ENCODE measurements at regions not wholly inside any gene's neighbourhood (a gene's known extent, or its start where the extent isn't known, plus 50 kb on each side); places are given as distances from the start of the nearest gene placed in this dataset.
"Not testable (repeated sequence)": the region's sequence is repeated elsewhere in the genome, so short reads cannot be mapped to it uniquely, and the experiment has no call there.

- Mint-ChIP-seq H3K4me3 (no peak overlapping the region), H3K27ac (no peak overlapping the region), H3K4me1 (no peaks in the 10 kb centered on the region), H3K27me3 (no peaks in the 10 kb centered on the region), H3K9me3 (ENCODE audit: low read depth) (peaks cover 8% of the 10 kb centered on the region), H3K36me3 (no peaks in the 10 kb centered on the region)
- ATAC-seq: no peak
- CTCF ChIA-PET: no interaction called here
- no peak for DNase-seq
These were observed 73.1 kb upstream of the BMP2K start for GRCh38 chr4:78703079-78703478.

GRCh38 chr4:78704317-78704716, 71.8 kb upstream of the BMP2K start:
- no peaks in the 10 kb centered on the region for H3K27me3 Mint-ChIP-seq
- peaks cover 8% of the 10 kb centered on the region for H3K9me3 Mint-ChIP-seq (ENCODE audit: low read depth)
- H3K4me3 Mint-ChIP-seq: no peak overlapping the region
- DNase-seq (no peak), ATAC-seq (no peak)
- H3K4me1 Mint-ChIP-seq: no peaks in the 10 kb centered on the region
- H3K27ac Mint-ChIP-seq: no peak overlapping the region
- no peaks in the 10 kb centered on the region for H3K36me3 Mint-ChIP-seq
- CTCF ChIA-PET: interaction anchor here (0.7 kb wide), 1 partner anchor 28 kb away, joined by 4 read pairs; no protein-coding TSS in a partner anchor

DNA sequence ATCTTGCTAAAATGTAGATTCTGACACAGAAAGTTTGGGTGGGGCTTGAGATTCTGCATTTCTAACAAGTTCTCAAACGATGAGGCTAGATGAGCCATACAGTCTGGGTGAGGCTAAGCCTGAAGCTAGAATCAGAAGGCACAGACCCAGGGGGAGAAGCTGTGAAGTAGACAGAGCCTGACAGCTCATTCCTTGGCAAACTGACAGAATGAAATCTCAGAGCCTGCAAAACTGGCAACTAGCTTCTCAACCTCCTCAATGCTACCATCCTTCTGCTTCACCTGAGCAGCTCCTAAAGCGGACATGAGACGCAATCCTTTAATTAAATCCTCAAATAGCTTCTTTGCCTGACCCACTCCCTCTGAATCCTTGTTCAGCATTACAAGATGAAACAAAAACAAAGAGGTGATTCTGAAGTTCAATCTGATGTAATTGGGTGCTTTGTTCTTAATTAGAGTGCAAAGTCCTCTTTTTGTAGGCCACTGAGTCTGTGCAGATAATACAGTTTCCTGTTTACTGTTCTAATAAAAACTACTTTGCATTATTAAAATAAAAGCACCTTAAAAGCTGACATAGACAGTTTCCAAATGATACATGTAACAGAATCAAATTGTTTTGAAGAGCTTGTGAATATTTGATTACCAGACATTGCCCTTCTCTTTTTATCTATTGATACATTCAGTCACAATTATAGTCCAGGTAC, 71.0 kb upstream of the BMP2K start:
- Mint-ChIP-seq H3K4me1 (no peaks in the 10 kb centered on the region), H3K4me3 (no peak overlapping the region), H3K36me3 (no peaks in the 10 kb centered on the region), H3K27me3 (no peaks in the 10 kb centered on the region), H3K9me3 (ENCODE audit: low read depth) (peaks cover 8% of the 10 kb centered on the region), H3K27ac (no peak overlapping the region)
- DNase-seq: no peak
- CTCF ChIA-PET: interaction anchor here (0.7 to 0.8 kb wide), 2 partner anchors 27 to 33 kb away, joined by 3 to 4 read pairs; no protein-coding TSS in a partner anchor
- ATAC-seq: no peak

DNA sequence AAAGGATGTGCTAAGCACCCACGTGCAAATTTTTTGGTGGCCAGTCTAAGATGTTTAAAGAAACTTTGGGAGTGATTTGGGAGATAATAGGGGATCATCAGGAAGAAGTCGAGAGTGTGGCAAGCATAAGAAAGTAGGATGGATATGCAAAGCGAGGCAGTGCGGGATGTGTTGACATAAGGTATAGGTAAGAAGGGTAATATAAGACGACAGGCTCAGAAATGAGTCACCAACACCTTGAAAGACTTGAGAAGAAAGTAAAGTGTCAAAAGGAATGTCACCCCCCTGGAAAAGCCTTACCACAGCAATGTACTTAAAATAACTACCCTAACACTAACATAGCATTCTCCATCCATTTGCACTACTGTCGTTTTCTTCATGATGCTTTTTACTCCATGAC, 69.8 kb upstream of the BMP2K start:
- no peaks in the 10 kb centered on the region for H3K27me3 Mint-ChIP-seq
- H3K4me3 Mint-ChIP-seq: no peak overlapping the region
- no peaks in the 10 kb centered on the region for H3K4me1 Mint-ChIP-seq
- H3K27ac Mint-ChIP-seq: no peak overlapping the region
- H3K9me3 Mint-ChIP-seq (ENCODE audit: low read depth): peaks cover 7% of the 10 kb centered on the region
- no peaks in the 10 kb centered on the region for H3K36me3 Mint-ChIP-seq
- DNase-seq: no peak
- CTCF ChIA-PET: no interaction called here
- ATAC-seq: no peak

DNA sequence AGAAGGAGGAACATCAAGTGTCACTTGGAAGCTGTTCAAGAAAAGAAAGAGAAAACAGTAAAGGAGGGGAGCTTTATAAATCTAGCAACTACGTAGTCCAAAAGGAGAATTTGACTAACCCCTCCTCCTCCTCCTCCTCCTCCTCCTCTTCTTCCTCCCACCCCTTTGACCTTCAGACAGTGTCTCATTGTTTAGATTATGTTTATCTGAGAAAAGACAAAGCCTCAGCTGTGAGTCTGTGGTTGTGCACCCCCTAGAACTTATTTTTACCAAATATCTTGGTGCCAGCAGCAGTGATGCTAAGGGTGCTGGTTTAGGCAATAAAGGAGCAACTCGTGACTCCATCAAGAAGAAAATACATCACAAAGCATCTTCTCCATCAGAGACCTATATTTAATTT, 68.9 kb upstream of the BMP2K start:
- no peak overlapping the region for H3K27ac Mint-ChIP-seq
- peaks cover 6% of the 10 kb centered on the region for H3K9me3 Mint-ChIP-seq (ENCODE audit: low read depth)
- no peaks in the 10 kb centered on the region for H3K4me1 Mint-ChIP-seq
- H3K27me3 Mint-ChIP-seq: no peaks in the 10 kb centered on the region
- H3K36me3 Mint-ChIP-seq: no peaks in the 10 kb centered on the region
- H3K4me3 Mint-ChIP-seq: no peak overlapping the region
- DNase-seq: no peak
- CTCF ChIA-PET: no interaction called here
- ATAC-seq: no peak

GRCh38 chr4:78707793-78708192, 68.4 kb upstream of the BMP2K start:
- no peaks in the 10 kb centered on the region for H3K27me3 Mint-ChIP-seq

DNA sequence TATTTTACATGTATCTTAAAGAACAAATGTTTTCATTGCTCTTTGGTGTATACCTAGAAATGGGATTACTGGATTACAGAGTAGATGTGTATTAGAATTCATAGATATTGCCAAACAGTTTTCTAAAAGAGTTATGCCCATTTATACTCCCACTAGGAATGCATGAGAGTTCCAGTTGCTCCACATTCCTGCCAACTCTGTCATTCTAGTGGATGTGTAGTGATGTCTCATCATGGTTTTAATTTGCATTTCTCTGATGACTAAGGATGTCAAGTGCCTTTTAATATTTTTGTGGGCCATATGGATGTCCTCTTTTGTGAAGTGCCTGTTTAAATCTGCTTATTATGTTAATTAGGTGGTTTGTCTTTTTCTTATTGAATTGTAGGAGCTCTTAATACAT, 65.6 kb upstream of the BMP2K start:
- no peak overlapping the region for H3K27ac Mint-ChIP-seq
- H3K36me3 Mint-ChIP-seq: no peaks in the 10 kb centered on the region
- H3K27me3 Mint-ChIP-seq: no peaks in the 10 kb centered on the region
- no peak for DNase-seq
- H3K4me1 Mint-ChIP-seq: no peaks in the 10 kb centered on the region
- no peak overlapping the region for H3K4me3 Mint-ChIP-seq
- no peaks in the 10 kb centered on the region for H3K9me3 Mint-ChIP-seq (ENCODE audit: low read depth)
- CTCF ChIA-PET: interaction anchor here (0.9 kb wide), 1 partner anchor 9 kb away, joined by 4 read pairs; no protein-coding TSS in a partner anchor
- no peak for ATAC-seq

More at GRCh38 chr4:78707793-78708192, 68.4 kb upstream of the BMP2K start:
- H3K9me3 Mint-ChIP-seq (ENCODE audit: low read depth): peaks cover 2% of the 10 kb centered on the region
- no peak for DNase-seq
- H3K36me3 Mint-ChIP-seq: no peaks in the 10 kb centered on the region
- no peaks in the 10 kb centered on the region for H3K4me1 Mint-ChIP-seq
- CTCF ChIA-PET: no interaction called here
- no peak overlapping the region for H3K4me3 Mint-ChIP-seq
- no peak overlapping the region for H3K27ac Mint-ChIP-seq
- no peak for ATAC-seq

- no peaks in the 10 kb centered on the region for H3K9me3 Mint-ChIP-seq (ENCODE audit: low read depth)
- no peak overlapping the region for H3K4me3 Mint-ChIP-seq
- H3K27me3 Mint-ChIP-seq: no peaks in the 10 kb centered on the region
- no peaks in the 10 kb centered on the region for H3K36me3 Mint-ChIP-seq
- H3K4me1 Mint-ChIP-seq: no peaks in the 10 kb centered on the region
- no peak for DNase-seq
- no peak for ATAC-seq
- CTCF ChIA-PET: interaction anchor here (0.9 kb wide), 1 partner anchor 10 kb away, joined by 4 read pairs; no protein-coding TSS in a partner anchor
- no peak overlapping the region for H3K27ac Mint-ChIP-seq
These were observed 64.5 kb upstream of the BMP2K start for GRCh38 chr4:78711676-78712075.

- H3K27me3 Mint-ChIP-seq; H3K36me3 Mint-ChIP-seq; CTCF ChIA-PET; H3K27ac Mint-ChIP-seq; DNase-seq; H3K9me3 Mint-ChIP-seq (ENCODE audit: low read depth); ATAC-seq; H3K4me1 Mint-ChIP-seq; H3K4me3 Mint-ChIP-seq: not testable (repeated sequence)
These were observed 61.6 kb upstream of the BMP2K start for GRCh38 chr4:78714598-78714997.

DNA sequence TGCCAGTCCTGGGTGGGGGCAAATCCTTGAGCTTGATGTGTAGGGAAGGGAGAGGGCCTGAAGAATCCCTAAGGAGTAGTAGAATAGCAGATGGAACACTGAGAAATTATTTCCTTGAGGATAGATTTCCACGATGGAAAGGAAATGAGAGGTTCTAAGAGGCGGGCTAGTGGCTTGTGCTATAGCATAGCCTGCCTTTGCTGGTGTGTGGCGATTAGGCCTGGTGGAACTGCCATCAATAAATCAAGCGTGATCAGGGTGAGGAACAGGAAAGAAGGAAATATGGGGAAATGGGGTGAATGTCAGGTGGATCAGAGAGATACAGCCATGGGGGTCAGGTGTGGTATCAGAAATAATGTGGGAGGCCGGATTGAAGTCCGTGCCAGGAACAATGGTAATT, 60.8 kb upstream of the BMP2K start:
- H3K27me3 Mint-ChIP-seq; H3K4me1 Mint-ChIP-seq; H3K27ac Mint-ChIP-seq; H3K4me3 Mint-ChIP-seq; H3K36me3 Mint-ChIP-seq; ATAC-seq; DNase-seq; H3K9me3 Mint-ChIP-seq (ENCODE audit: low read depth); CTCF ChIA-PET: not testable (repeated sequence)

DNA sequence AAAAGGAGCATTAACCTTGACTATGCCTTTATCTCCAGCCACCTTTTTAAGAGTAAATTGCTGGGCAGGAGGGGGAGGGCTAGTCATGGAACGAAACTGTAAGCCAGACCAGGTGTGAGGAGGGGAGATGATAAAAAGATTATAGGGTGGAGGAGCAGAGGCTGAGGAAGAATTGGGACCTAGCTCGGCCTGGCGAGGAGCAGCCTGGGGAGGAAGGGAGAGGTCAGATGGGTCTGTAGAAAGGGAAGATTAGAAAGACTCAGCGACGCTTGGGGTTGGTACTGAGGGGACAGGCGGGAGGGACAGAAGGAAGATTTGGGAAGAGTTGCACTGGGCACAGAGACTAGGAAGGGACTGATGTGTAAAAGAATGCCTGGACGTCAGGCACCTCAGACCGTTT, 58.4 kb upstream of the BMP2K start:
- H3K36me3 Mint-ChIP-seq; ATAC-seq; H3K27me3 Mint-ChIP-seq; DNase-seq; H3K9me3 Mint-ChIP-seq (ENCODE audit: low read depth); H3K27ac Mint-ChIP-seq; CTCF ChIA-PET; H3K4me3 Mint-ChIP-seq: not testable (repeated sequence)
- peaks cover 21% of the 10 kb centered on the region for H3K4me1 Mint-ChIP-seq

GRCh38 chr4:78720204-78720603, 55.9 kb upstream of the BMP2K start:
- no peak for ATAC-seq
- H3K9me3 Mint-ChIP-seq (ENCODE audit: low read depth): no peaks in the 10 kb centered on the region
- H3K4me1 Mint-ChIP-seq: peaks cover 21% of the 10 kb centered on the region
- no peak for DNase-seq
- no peaks in the 10 kb centered on the region for H3K27me3 Mint-ChIP-seq
- no peaks in the 10 kb centered on the region for H3K36me3 Mint-ChIP-seq
- no peak overlapping the region for H3K4me3 Mint-ChIP-seq
- CTCF ChIA-PET: no interaction called here
- no peak overlapping the region for H3K27ac Mint-ChIP-seq

GRCh38 chr4:78720994-78721677, 55.0 kb upstream of the BMP2K start:
- H3K27ac Mint-ChIP-seq: peak overlapping the region; percentile 39
- peak overlapping the region; percentile 3 for H3K4me3 Mint-ChIP-seq
- no peaks in the 10 kb centered on the region for H3K9me3 Mint-ChIP-seq (ENCODE audit: low read depth)
- CTCF ChIA-PET: no interaction called here
- ATAC-seq (peak; percentile 86), DNase-seq (peak; percentile 51)
- H3K36me3 Mint-ChIP-seq: no peaks in the 10 kb centered on the region
- no peaks in the 10 kb centered on the region for H3K27me3 Mint-ChIP-seq
- peaks cover 21% of the 10 kb centered on the region for H3K4me1 Mint-ChIP-seq

DNA sequence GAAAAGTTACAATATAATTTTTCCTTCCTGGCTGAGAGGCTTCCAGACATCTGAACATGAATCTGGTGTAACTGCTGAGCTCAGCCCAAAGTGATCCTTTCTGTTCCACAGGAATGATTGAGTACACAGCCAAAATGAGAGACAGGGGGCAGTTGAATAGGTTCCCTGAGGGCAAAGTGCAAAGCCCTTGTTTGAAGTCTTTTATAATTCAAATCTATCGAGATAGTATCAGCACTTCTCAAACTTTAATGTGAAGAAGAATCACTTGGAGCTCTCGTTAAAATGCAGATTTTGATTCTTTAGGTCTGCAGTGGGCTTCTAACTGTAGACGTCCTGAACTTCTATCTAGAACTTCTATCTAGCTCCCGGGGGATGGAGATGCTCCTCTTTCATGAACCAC, 54.4 kb upstream of the BMP2K start:
- H3K36me3 Mint-ChIP-seq: no peaks in the 10 kb centered on the region
- no peak overlapping the region for H3K27ac Mint-ChIP-seq
- ATAC-seq (no peak), DNase-seq (no peak)
- no peak overlapping the region for H3K4me3 Mint-ChIP-seq
- no peaks in the 10 kb centered on the region for H3K9me3 Mint-ChIP-seq (ENCODE audit: low read depth)
- H3K27me3 Mint-ChIP-seq: no peaks in the 10 kb centered on the region
- H3K4me1 Mint-ChIP-seq: peaks cover 21% of the 10 kb centered on the region
- CTCF ChIA-PET: no interaction called here

Data from activated CD8-positive, alpha-beta memory T cell treated with anti-CD3 and anti-CD28 coated beads, Interleukin-2, amount 10 ng/mL, durations not matched to agents 7 days and 5 days (primary cell).